ENCODE measurements at regions not wholly inside any gene's neighbourhood (a gene's known extent, or its start where the extent isn't known, plus 50 kb on each side); places are given as distances from the start of the nearest gene placed in this dataset.

GRCh38 chr7:110156511-110156910 lies 934.4 kb upstream of the LRRN3 start:
- Histone ChIP-seq H3K4ac (ENCODE audit: low read depth, low read length) (no peak overlapping the region), H3K9ac (ENCODE audit: low read depth, low read length) (no peak overlapping the region), H3K9me3 (ENCODE audit: control insufficient read depth, insufficient read depth, low read length) (no peaks in the 10 kb centered on the region), H2AFZ (replicated peaks; ENCODE audit: low read length, poor library complexity) (no peak overlapping the region), H3K56ac (ENCODE audit: extremely low read depth, insufficient read depth, low read length) (no peak overlapping the region), H2BK5ac (ENCODE audit: low read depth, low read length, poor library complexity, severe bottlenecking) (no peak overlapping the region), H3K27me3 (ENCODE audit: control insufficient read depth, insufficient read depth, low read length) (no peaks in the 10 kb centered on the region), H2BK120ac (ENCODE audit: low read depth, low read length) (no peak overlapping the region), H4K20me1 (ENCODE audit: insufficient read depth, low read length) (no peaks in the 10 kb centered on the region), H3K23ac (ENCODE audit: low read depth, low read length) (no peak overlapping the region), H4K8ac (ENCODE audit: low read depth in 2 of 2, low read length in 2 of 2) (no peak overlapping the region), H4K5ac (ENCODE audit: low read depth, low read length) (no peak overlapping the region), H3K36me3 (ENCODE audit: control insufficient read depth, insufficient read depth, low read length) (no peaks in the 10 kb centered on the region), H3K79me1 (ENCODE audit: low read depth in 1 of 2, low read length in 2 of 2) (no peaks in the 10 kb centered on the region), H3K4me2 (ENCODE audit: low read depth, low read length) (no peak overlapping the region), H2BK20ac (ENCODE audit: low read depth, low read length) (no peak overlapping the region; the same call in 1 of the 2 replicates), H4K91ac (ENCODE audit: insufficient read depth, low read depth, low read length) (no peak overlapping the region), H3K9me1 (ENCODE audit: insufficient read depth, low read length) (no peaks in the 10 kb centered on the region), H2AK9ac (replicated peaks; ENCODE audit: low read depth, low read length, poor library complexity) (no peak overlapping the region), H3K14ac (replicated peaks; ENCODE audit: low read depth, low read length) (no peak overlapping the region), H3K4me3 (ENCODE audit: insufficient read depth, low read depth, low read length) (no peak overlapping the region), H3K4me1 (ENCODE audit: control insufficient read depth, insufficient read depth, low read length) (no peaks in the 10 kb centered on the region), H3K18ac (ENCODE audit: low read depth, low read length) (no peak overlapping the region), H3K27ac (ENCODE audit: insufficient read depth, low read length) (no peak overlapping the region), H2BK15ac (ENCODE audit: low read depth, low read length) (no peak overlapping the region), H2AK5ac (ENCODE audit: low read depth, low read length) (no peak overlapping the region)
- intact Hi-C loops (cut with micrococcal nuclease) = no loop called here
- dilution Hi-C loops (cut with HindIII; ENCODE audit: low sequenced_read_pairs, unreplicated experiment) = no loop called here
- ChIA-PET POLR2A (ENCODE audit: unreplicated experiment) (no interaction called here), CTCF (no interaction called here)
- BruUV-seq (replicated peaks) = no TSS peak
- no peak for TF ChIP-seq MXI1 (IDR thresholded peaks at IDR 0.05; ENCODE audit: borderline replicate concordance, low read depth, low read length)
- TF ChIP-seq CEBPB (IDR thresholded peaks at IDR 0.05; ENCODE audit: low read depth, low read length) = no peak
- TF ChIP-seq FOS (IDR thresholded peaks at IDR 0.05; ENCODE audit: low read depth, low read length) = no peak
- no peak for TF ChIP-seq ELK1 (IDR thresholded peaks at IDR 0.05; ENCODE audit: borderline replicate concordance, low read depth, low read length)
- TF ChIP-seq CTCF (conservative IDR thresholded peaks at IDR 0.05; ENCODE audit: low read depth, low read length) = no peak
- DNase-seq (no peak), ATAC-seq (ENCODE audit: low read depth) (no peak)
- in situ Hi-C loops (cut with MboI; ENCODE audit: low sequenced_read_pairs) = no loop called here
- no CpG with 5 or more reads among the region's 1 CpG for WGBS, 2 experiments (ENCODE audit: extremely low coverage in 2 of 2, insufficient read length in 1 of 2)
